ENCODE measurements at regions not wholly inside any gene's neighbourhood (a gene's known extent, or its start where the extent isn't known, plus 50 kb on each side); places are given as distances from the start of the nearest gene placed in this dataset.

DNA sequence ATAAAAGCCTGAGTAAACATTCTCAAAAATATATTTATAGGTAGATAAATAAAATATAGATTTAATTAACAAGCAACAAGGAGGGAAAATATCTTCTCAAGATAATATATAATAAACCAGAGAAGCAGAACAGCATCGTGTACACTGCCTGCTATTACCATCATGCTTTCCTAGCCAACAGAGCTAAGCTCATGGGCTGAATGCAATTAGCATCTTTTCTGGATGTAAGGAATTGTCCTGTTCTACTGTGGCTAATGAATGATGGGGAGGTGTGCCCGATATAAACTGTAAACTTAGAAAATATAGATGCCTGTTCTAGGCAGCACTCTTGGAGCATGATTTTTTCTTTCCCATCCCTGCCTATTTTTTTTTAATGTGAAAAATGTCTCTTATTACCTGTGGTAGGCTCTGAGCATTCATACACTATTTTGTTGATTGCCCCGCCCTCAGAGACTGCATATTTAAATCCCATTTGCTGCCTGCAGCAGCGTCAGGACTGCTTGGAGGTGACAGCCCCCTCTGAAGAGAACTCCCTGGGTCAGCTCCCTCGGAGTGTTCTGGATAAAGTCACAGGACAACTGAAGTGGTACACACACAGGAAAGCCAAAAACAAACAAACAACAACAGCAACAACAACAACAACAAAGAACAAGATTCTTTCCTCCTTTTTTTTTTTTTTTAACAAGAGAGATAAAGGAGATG lies 312.3 kb downstream of the SATB1 start:
- H3K27me3 ChIP-seq (ENCODE audit: insufficient read depth, low read depth) = no peaks in the 10 kb centered on the region
- no peak overlapping the region for H2AFZ ChIP-seq (ENCODE audit: low read depth)
- H3K36me3 ChIP-seq (ENCODE audit: insufficient read depth) = no peaks in the 10 kb centered on the region
- H3K4me1 ChIP-seq (ENCODE audit: low read depth, poor library complexity, severe bottlenecking) = no peaks in the 10 kb centered on the region
- no peak overlapping the region for H3K4me2 ChIP-seq
- no peaks in the 10 kb centered on the region for H3K79me2 ChIP-seq (ENCODE audit: insufficient read depth, low read depth)
- no peak overlapping the region for H3K27ac ChIP-seq
- no peak overlapping the region for H3K9ac ChIP-seq
- H4K20me1 ChIP-seq (ENCODE audit: insufficient read depth) = no peaks in the 10 kb centered on the region
- TF ChIP-seq, protein P1, sequence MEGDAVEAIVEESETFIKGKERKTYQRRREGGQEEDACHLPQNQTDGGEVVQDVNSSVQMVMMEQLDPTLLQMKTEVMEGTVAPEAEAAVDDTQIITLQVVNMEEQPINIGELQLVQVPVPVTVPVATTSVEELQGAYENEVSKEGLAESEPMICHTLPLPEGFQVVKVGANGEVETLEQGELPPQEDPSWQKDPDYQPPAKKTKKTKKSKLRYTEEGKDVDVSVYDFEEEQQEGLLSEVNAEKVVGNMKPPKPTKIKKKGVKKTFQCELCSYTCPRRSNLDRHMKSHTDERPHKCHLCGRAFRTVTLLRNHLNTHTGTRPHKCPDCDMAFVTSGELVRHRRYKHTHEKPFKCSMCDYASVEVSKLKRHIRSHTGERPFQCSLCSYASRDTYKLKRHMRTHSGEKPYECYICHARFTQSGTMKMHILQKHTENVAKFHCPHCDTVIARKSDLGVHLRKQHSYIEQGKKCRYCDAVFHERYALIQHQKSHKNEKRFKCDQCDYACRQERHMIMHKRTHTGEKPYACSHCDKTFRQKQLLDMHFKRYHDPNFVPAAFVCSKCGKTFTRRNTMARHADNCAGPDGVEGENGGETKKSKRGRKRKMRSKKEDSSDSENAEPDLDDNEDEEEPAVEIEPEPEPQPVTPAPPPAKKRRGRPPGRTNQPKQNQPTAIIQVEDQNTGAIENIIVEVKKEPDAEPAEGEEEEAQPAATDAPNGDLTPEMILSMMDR (conservative IDR thresholded peaks at IDR 0.05; ENCODE audit: low read depth, low read length) = no peak
- H3K4me3 ChIP-seq (IDR thresholded peaks at IDR 0.05; ENCODE audit: insufficient read depth, low read depth, low read length) = no peak overlapping the region

DNA sequence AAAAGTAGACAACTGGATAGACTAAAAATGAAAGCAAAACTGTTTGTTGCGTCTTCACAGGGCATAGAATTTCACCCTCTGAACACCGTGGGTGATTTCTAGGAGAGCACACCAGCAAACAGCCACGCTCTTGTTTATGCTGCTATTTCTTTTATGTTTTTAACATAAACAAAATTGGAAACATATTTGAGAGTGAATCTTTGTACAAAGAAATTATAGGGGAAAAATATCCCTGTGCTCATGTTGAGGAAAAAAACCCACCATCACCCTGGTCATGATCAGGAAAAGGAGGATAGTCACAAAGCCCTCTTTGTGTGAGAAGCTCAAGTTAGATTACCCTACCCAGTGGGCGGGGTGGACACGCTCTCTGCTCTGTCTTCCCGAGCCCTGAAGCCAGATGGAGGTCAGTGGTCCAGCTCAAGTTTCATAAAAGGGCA lies 313.3 kb downstream of the SATB1 start:
- peak overlapping the region; percentile 76 for H2AFZ ChIP-seq (ENCODE audit: low read depth)
- H3K79me2 ChIP-seq (ENCODE audit: insufficient read depth, low read depth) = no peaks in the 10 kb centered on the region
- no peaks in the 10 kb centered on the region for H3K4me1 ChIP-seq (ENCODE audit: low read depth, poor library complexity, severe bottlenecking)
- no peaks in the 10 kb centered on the region for H4K20me1 ChIP-seq (ENCODE audit: insufficient read depth)
- no peaks in the 10 kb centered on the region for H3K36me3 ChIP-seq (ENCODE audit: insufficient read depth)
- H3K9ac ChIP-seq = peak overlapping the region; percentile 30; the same call in 1 of the 2 replicates
- no peaks in the 10 kb centered on the region for H3K27me3 ChIP-seq (ENCODE audit: insufficient read depth, low read depth)
- peak overlapping the region; percentile 32; the same call in 1 of the 2 replicates for H3K27ac ChIP-seq
- H3K4me2 ChIP-seq = peak overlapping the region; percentile 76
- TF ChIP-seq, protein P1 (conservative IDR thresholded peaks at IDR 0.05; ENCODE audit: low read depth, low read length) = no peak
- H3K4me3 ChIP-seq (IDR thresholded peaks at IDR 0.05; ENCODE audit: insufficient read depth, low read depth, low read length) = no peak overlapping the region

DNA sequence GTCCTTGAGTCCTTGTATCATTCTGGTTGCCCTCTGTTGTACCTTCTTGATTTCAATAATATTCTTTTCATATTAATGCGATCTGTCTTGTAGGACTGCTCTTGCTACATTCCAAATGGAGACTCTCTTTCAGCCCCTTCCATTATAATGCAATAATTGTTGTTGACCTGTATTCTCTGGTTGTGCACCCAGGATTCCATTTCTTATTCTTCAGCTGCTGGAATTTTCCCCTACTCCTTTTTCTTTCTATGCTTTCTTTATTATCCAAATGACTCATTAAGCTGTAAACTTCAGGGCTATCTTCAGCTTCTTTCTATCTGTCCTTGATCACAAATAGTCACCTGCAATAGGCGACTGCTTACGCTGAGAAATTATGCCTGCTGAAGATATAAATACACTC lies 321.5 kb downstream of the SATB1 start:
- H3K36me3 ChIP-seq (ENCODE audit: insufficient read depth) = no peaks in the 10 kb centered on the region
- H3K9ac ChIP-seq = no peak overlapping the region
- H3K27me3 ChIP-seq (ENCODE audit: insufficient read depth, low read depth) = no peaks in the 10 kb centered on the region
- H3K4me3 ChIP-seq (IDR thresholded peaks at IDR 0.05; ENCODE audit: insufficient read depth, low read depth, low read length) = no peak overlapping the region
- TF ChIP-seq, protein P1 (conservative IDR thresholded peaks at IDR 0.05; ENCODE audit: low read depth, low read length) = no peak
- H3K4me2 ChIP-seq = no peak overlapping the region
- no peaks in the 10 kb centered on the region for H3K79me2 ChIP-seq (ENCODE audit: insufficient read depth, low read depth)
- H3K4me1 ChIP-seq (ENCODE audit: low read depth, poor library complexity, severe bottlenecking) = no peaks in the 10 kb centered on the region
- H4K20me1 ChIP-seq (ENCODE audit: insufficient read depth) = no peaks in the 10 kb centered on the region
- no peak overlapping the region for H2AFZ ChIP-seq (ENCODE audit: low read depth)
- no peak overlapping the region for H3K27ac ChIP-seq

DNA sequence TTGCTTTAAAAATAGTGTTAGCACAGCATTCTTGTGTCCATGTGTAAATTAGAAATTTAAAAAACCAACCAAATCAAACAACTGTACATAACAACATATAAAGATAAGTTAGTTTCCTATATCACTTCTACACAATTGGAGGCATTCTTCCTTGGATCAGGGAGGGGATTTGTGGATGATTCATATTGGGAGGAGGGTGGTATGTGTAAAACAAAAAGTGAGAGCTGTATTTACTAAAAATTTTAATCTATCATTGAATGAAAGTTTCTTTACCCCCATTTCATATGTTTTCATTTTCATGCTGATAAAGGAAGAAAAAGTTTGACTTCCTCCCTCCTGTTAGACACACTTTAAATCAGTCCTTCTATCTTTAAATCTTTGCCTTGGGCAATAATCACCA lies 325.0 kb downstream of the SATB1 start:
- no peak overlapping the region for H3K9ac ChIP-seq
- no peak overlapping the region for H3K27ac ChIP-seq
- TF ChIP-seq, protein P1 (conservative IDR thresholded peaks at IDR 0.05; ENCODE audit: low read depth, low read length) = no peak
- H3K4me2 ChIP-seq = no peak overlapping the region
- H3K4me1 ChIP-seq (ENCODE audit: low read depth, poor library complexity, severe bottlenecking) = no peaks in the 10 kb centered on the region
- no peaks in the 10 kb centered on the region for H4K20me1 ChIP-seq (ENCODE audit: insufficient read depth)
- no peaks in the 10 kb centered on the region for H3K27me3 ChIP-seq (ENCODE audit: insufficient read depth, low read depth)
- H3K79me2 ChIP-seq (ENCODE audit: insufficient read depth, low read depth) = no peaks in the 10 kb centered on the region
- H3K36me3 ChIP-seq (ENCODE audit: insufficient read depth) = no peaks in the 10 kb centered on the region
- no peak overlapping the region for H3K4me3 ChIP-seq (IDR thresholded peaks at IDR 0.05; ENCODE audit: insufficient read depth, low read depth, low read length)
- H2AFZ ChIP-seq (ENCODE audit: low read depth) = no peak overlapping the region
